ENCODE measurements at regions not wholly inside any gene's neighbourhood (a gene's known extent, or its start where the extent isn't known, plus 50 kb on each side); places are given as distances from the start of the nearest gene placed in this dataset.

- DNase-seq (ENCODE audit: low read depth), result no peak
Observed at GRCh38 chr3:106691476-106691875, 685.8 kb upstream of the CCDC54 start.

GRCh38 chr3:106692624-106693023 is 684.6 kb upstream of the CCDC54 start:
- DNase-seq (ENCODE audit: low read depth), result no peak

GRCh38 chr3:106699122-106699521 is 678.1 kb upstream of the CCDC54 start:
- no peak for DNase-seq (ENCODE audit: low read depth)

DNA sequence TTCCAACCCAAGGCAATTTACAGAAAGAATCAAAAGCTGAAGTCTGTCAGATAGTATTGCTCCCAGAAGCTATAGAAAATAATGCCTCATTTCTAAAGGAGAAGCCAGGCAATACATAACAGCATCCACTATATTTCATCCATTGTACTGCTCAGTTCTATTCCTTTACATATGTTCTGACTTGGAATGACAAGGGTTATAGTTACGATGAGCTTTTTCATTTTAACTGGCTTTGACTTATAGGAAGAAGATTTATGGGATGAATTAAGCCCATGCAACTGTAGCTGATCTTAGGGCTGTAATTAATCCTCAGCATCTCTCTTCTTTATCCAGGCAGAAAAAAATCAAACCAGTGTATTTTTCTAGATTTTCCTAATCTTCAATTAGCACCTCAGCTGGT is 676.3 kb upstream of the CCDC54 start:
- DNase-seq (ENCODE audit: low read depth), result no peak

GRCh38 chr3:106703524-106703923 is 673.7 kb upstream of the CCDC54 start:
- no peak for DNase-seq (ENCODE audit: low read depth)

- no peak for DNase-seq (ENCODE audit: low read depth)
Observed at GRCh38 chr3:106707347-106707746, 669.9 kb upstream of the CCDC54 start.

- peak; percentile 74 for DNase-seq (ENCODE audit: low read depth)
Observed at GRCh38 chr3:106710596-106710995, 666.6 kb upstream of the CCDC54 start.

DNA sequence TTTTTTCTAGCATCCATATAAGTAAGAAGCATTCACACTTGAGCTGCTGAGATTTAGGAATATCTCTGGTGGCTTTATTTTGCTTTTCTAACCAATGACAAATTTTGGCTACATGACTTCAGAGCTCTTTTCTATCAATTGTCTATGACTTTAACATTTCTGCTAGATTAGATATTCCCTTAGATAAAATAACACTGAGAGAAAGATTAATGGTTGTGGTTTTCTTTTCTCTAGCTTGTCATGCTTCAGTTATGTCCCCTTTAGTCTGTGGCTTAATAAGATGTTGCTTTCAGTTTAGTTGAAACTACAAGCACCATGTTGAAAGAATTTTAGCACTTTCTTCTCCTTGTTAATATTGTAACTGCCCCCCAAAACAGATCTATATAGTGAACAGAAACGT is 665.6 kb upstream of the CCDC54 start:
- DNase-seq (ENCODE audit: low read depth), result peak; percentile 85

GRCh38 chr3:106714400-106714799 is 662.8 kb upstream of the CCDC54 start:
- no peak for DNase-seq (ENCODE audit: low read depth)

DNA sequence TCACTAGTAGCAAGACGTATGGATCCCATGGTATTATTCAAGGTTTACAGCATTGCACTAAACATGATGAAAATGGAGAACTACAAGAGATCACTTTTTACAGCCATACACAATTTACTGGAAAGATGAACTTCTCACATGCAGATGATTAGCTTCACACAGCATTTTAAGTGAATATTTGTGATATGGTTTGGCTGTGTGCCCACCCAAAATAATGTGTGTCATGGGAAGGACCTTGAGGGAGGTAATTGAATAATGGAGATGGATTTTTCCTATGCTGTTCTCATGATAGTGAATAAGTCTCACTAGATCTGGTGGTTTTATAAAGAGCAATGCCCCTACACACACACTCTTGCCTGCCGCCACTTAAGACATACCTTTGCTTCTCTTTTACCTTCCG is 662.0 kb upstream of the CCDC54 start:
- no peak for DNase-seq (ENCODE audit: low read depth)

GRCh38 chr3:106717178-106717780 is 660.0 kb upstream of the CCDC54 start:
- no peak for DNase-seq (ENCODE audit: low read depth)

DNA sequence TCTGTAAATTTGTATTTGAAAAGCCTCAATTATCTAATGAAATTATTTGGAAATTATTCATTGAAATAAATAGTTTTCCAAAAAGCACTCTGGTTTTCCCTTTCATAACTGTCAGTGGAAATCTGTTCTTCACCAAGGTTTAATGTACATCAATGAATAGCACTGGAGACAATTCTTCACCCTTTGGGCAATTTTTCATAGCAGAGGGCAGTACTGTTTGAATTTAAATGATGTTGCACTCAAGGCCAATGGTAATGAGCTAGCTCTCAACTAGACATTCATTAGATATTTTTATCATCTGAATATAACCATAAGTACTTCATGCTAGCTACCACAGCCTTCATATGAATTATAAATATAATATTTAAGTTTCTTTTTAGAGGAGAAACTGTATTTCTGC is 658.2 kb upstream of the CCDC54 start:
- no peak for DNase-seq (ENCODE audit: low read depth)

GRCh38 chr3:106719583-106719982 is 657.7 kb upstream of the CCDC54 start:
- DNase-seq (ENCODE audit: low read depth), result peak; percentile 54

- DNase-seq (ENCODE audit: low read depth), result no peak
Observed at GRCh38 chr3:106720510-106720909, 656.7 kb upstream of the CCDC54 start.

GRCh38 chr3:106725566-106725965 is 651.7 kb upstream of the CCDC54 start:
- no peak for DNase-seq (ENCODE audit: low read depth)

DNA sequence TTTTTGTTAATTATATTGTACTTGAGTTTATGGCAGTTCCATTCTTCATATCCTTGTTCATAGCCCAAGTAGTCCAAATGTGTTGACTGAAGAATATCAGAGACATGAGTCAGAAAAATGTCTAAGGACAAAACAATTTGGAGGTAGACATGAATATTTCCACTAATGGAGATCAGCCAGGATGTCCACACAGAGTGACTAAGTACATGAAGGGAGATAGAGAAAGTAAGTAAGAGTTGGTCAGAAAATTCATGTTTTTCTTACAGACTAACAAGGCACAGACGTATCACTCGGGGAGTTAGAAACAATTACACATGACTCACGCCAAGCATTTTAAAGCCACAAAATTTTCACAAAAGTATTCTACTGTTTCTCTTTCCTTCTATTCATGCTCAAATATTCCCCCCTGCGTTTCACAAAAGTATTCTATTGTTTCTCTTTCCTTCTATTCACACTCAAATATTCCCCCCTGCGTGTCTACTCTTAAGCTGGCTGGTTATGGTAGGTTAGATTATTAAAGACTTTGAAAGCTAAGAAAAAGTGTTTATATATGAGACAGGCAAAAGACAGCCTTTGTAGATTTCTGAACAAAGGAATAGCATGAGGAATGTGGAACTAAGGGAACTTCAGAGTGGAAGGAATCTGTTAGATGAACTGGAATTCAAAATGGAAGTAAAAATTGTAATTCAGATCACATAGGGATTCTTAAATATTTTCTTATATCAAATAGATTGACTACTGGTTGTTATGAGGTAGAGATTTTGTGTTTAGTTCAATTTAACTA is 648.7 kb upstream of the CCDC54 start:
- DNase-seq (ENCODE audit: low read depth), result peak; percentile 98

DNA sequence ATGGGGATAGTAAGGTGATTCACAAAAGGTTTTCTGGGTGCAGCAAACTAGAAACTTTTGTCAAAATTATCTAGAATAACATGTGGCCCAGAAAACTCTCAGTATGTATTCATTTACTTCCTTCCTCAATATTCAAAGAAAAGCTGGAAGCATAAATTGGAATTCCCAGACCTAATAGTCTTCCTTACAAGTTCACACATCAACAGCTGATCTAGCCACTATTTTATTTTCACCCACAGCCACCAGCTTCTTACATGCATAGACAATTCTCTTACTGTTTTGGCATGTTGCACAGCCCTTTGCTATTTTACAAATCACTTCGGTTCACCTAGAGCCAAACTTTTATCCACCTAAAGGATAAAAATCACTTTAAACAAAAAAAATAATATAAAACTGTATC is 647.8 kb upstream of the CCDC54 start:
- no peak for DNase-seq (ENCODE audit: low read depth)

DNA sequence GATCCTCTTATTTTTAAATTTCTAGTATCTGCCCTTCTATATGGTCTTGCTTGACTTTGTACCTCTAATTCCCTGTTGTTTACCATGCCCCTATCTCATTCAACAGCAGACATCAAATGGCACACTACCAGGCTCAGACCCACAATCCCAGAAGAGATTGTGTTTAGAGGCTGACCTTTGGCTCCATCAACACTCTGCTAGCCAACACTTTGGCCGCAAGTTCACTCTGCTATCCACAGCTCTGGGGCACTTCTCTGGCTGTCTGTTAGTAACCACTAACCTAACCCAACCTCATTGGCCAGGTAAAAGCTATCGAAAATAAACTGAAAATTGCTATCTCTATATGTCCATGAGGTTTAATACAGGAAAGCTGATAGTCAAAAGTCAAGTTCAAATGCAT is 646.0 kb upstream of the CCDC54 start:
- DNase-seq (ENCODE audit: low read depth), result no peak

DNA sequence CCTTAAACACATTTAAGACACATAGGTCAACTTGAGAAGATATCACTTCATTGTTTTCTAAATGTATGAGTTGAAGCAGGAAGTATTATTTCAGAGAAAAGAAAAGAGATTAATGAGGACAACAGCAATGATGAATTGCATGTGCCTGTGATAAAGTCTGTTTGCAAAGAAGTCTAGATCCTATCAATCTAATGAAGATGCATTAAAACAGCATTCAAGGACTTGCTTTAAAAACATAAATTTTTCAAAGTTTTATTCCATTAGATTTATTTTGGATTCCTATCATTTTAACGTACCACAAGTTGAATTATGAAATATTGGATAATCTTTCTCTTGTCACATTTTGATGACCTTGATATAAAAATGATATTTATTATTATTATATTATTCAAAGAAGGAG is 642.5 kb upstream of the CCDC54 start:
- no peak for DNase-seq (ENCODE audit: low read depth)

DNA sequence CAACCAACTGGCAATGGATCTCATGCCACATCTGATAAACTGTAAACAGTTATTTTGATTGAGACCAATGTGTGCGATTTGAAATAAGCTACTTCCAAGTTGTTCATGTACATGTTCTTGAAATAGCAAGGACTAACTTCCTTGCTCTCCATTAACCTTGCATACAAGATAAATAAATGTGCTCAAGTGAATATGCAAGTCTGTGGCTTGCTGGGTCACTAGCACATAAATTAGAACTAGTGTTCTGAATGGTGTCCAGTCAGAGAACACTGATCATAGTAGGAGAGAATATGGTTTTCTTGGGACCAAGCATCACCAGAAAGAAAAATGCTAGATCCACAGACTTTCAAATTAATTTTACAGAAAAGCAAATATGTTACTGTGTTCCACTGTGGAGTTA is 640.0 kb upstream of the CCDC54 start:
- DNase-seq (ENCODE audit: low read depth), result no peak

- no peak for DNase-seq (ENCODE audit: low read depth)
Observed at GRCh38 chr3:106740116-106740515, 637.1 kb upstream of the CCDC54 start.

- DNase-seq (ENCODE audit: low read depth), result no peak
Observed at GRCh38 chr3:106745344-106746168, 631.7 kb upstream of the CCDC54 start.

GRCh38 chr3:106746286-106746685 is 631.0 kb upstream of the CCDC54 start:
- DNase-seq (ENCODE audit: low read depth), result no peak
